Calu3 (cell line): ENCODE measurements at regions not wholly inside any gene's neighbourhood (a gene's known extent, or its start where the extent isn't known, plus 50 kb on each side); places are given as distances from the start of the nearest gene placed in this dataset.
A peak's percentile ranks its signal among the peaks of the same experiment; 100 is the strongest.

Source experiments
- BruUV-seq: library from RNA; stranded (reverse); fragments of 400-500 nt; replicated peaks from 2 replicates; lab custom pipeline; 2021; lab: Mats Ljungman, UMichigan
- CTCF ChIA-PET: fragments of 300-600 bp; sonication (Branson Sonifier 250); formaldehyde crosslinking; loops from one replicate; lab custom pipeline; 2022; ENCODE audit warnings: antibody characterized with exemption; lab: Charles Lee
- DNase-seq: peaks from one replicate; pipeline ENCODE4 v3.0.0; 2022
- H3K27ac Mint-ChIP-seq: one replicate; pipeline ENCODE4 v1.8.0; 2022; ENCODE audit warnings: mixed read lengths; ENCODE audit not compliant: unreplicated experiment
- H3K27me3 Mint-ChIP-seq: one replicate; pipeline ENCODE4 v1.8.0; 2022; ENCODE audit warnings: mixed read lengths; ENCODE audit not compliant: unreplicated experiment
- H3K36me3 Mint-ChIP-seq: one replicate; pipeline ENCODE4 v1.8.0; 2022; ENCODE audit warnings: mild to moderate bottlenecking, moderate library complexity, mixed read lengths; ENCODE audit not compliant: insufficient read depth, unreplicated experiment
- H3K4me1 Mint-ChIP-seq: one replicate; pipeline ENCODE4 v1.8.0; 2022; ENCODE audit warnings: mild to moderate bottlenecking, low read depth, mixed read lengths; ENCODE audit not compliant: unreplicated experiment
- H3K4me3 Mint-ChIP-seq: one replicate; pipeline ENCODE4 v1.8.0; 2022; ENCODE audit warnings: mild to moderate bottlenecking, low read depth, moderate library complexity, mixed read lengths; ENCODE audit not compliant: unreplicated experiment
- H3K9me3 Mint-ChIP-seq: one replicate; pipeline ENCODE4 v1.8.0; 2022; ENCODE audit warnings: low read depth, mixed read lengths; ENCODE audit not compliant: unreplicated experiment
- intact Hi-C: fragments of 100-400 bp; cut with micrococcal nuclease; formaldehyde crosslinking; loops from one replicate; pipeline ENCODE4 v1.10.0; 2022; ENCODE audit not compliant: unreplicated experiment
- TF ChIP-seq, protein P1 (sequence below): fragments of 200-600 bp; IDR thresholded peaks from one replicate; pipeline ENCODE4 v1.8.0; 2022; ENCODE audit warnings: antibody characterized with exemption; ENCODE audit not compliant: unreplicated experiment

DNA sequence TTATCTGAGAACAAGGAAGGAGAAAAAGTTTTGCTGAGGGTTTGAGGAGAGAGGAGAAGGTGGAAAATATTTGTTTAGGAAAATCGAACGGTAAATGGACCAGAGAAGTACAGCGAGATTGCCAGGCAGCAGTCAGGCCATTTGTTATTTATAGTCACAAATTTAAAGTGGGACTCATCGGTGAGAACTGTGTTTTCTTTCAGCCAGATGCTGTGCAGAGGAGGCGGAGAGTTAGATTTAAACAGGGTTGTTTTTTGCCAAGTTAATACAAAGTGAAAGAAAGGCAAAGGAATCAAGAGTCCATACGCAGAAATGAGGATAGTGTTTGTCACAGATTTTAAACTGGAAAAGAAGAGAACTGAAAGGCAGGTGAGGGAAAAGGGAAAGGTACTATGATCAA, 200.6 kb upstream of the CNOT2 start:
- TF ChIP-seq, protein P1, sequence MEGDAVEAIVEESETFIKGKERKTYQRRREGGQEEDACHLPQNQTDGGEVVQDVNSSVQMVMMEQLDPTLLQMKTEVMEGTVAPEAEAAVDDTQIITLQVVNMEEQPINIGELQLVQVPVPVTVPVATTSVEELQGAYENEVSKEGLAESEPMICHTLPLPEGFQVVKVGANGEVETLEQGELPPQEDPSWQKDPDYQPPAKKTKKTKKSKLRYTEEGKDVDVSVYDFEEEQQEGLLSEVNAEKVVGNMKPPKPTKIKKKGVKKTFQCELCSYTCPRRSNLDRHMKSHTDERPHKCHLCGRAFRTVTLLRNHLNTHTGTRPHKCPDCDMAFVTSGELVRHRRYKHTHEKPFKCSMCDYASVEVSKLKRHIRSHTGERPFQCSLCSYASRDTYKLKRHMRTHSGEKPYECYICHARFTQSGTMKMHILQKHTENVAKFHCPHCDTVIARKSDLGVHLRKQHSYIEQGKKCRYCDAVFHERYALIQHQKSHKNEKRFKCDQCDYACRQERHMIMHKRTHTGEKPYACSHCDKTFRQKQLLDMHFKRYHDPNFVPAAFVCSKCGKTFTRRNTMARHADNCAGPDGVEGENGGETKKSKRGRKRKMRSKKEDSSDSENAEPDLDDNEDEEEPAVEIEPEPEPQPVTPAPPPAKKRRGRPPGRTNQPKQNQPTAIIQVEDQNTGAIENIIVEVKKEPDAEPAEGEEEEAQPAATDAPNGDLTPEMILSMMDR, result no peak
- Mint-ChIP-seq H3K36me3 (no peaks in the 10 kb centered on the region), H3K4me3 (no peak overlapping the region), H3K27me3 (no peaks in the 10 kb centered on the region), H3K4me1 (peaks cover 40% of the 10 kb centered on the region), H3K9me3 (no peaks in the 10 kb centered on the region), H3K27ac (no peak overlapping the region)
- no peak for DNase-seq
- intact Hi-C loops, result no loop called here
- CTCF ChIA-PET, result no interaction called here
- no TSS peak for BruUV-seq

DNA sequence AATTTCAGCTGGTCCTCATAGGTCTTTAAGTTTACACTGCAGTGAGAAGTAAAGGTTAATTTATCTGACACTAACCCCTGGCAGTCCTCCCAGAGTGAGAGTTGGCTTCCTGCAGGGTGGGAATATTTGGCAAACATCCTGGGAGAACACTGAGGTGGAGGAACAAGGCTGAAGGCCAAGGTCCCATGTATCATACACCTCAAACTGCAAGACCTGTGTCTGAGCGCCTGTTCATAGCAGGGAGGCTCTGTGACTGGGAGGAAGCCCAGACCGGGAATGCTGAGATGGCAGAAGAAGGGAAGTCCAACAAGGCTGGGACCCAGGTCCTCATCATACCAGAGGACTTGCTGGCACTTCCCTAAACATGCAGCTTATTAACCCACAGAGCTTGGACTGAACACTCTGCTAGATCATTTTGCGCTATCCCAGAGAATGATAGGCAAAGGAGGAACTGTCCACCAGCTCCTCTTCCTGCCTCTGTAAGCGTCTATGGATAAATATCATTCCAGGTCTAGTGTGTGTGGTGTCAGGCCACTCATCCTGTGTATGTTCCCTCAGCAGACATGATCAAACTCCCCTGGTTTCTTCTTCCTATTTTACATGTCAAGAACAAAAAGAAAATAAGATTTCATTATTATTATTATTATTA, 199.6 kb upstream of the CNOT2 start:
- TF ChIP-seq, protein P1, result no peak
- Mint-ChIP-seq H3K27me3 (no peaks in the 10 kb centered on the region), H3K4me1 (peaks cover 45% of the 10 kb centered on the region), H3K27ac (no peak overlapping the region), H3K9me3 (no peaks in the 10 kb centered on the region), H3K36me3 (no peaks in the 10 kb centered on the region), H3K4me3 (no peak overlapping the region)
- DNase-seq, result no peak
- intact Hi-C loops, result no loop called here
- CTCF ChIA-PET, result no interaction called here
- BruUV-seq, result no TSS peak

DNA sequence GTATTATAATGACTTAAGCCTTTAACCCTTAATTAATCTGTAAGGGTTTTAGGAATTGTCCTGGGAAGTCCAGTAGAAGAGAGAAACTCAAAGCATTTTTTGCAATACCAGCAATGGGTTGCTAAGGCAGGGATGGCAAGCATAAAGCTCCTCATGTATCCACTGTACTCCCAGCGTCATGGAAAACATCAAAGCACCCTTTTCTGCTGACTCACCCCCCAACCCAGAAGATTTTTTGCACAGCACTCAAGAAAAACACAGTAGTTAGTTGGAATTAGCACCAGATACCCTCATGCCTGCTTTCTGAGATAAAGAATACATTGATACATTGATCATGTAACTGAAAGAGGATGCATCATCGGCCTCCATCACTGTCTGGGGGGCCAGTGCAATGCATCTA, 199.1 kb upstream of the CNOT2 start:
- Mint-ChIP-seq H3K27ac (no peak overlapping the region), H3K9me3 (no peaks in the 10 kb centered on the region), H3K4me3 (no peak overlapping the region), H3K27me3 (no peaks in the 10 kb centered on the region), H3K36me3 (no peaks in the 10 kb centered on the region), H3K4me1 (peaks cover 50% of the 10 kb centered on the region)
- TF ChIP-seq, protein P1, result no peak
- DNase-seq, result no peak
- intact Hi-C loops, result no loop called here
- CTCF ChIA-PET, result no interaction called here
- BruUV-seq, result no TSS peak

DNA sequence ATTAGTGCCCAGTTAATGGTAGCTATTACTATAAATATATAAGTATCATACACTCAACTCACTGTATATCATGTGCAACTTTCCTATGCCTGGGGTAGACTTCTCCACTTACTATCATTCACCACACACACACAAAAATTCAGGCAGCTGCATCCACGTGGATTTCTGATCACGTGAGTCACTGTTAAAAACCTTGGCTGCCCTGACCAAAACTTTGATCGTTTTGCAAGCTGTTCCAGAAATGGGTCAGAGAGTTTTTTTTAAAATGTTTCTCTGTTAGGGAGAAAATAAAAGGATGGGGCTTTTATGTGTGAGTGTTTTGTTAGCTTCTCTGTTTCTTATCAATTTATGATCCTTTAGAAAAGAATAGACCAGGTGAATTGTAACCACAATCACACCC, 198.2 kb upstream of the CNOT2 start:
- DNase-seq, result no peak
- H3K27ac Mint-ChIP-seq, result peak overlapping the region; percentile 15
- H3K36me3 Mint-ChIP-seq, result peaks cover 7% of the 10 kb centered on the region

More for the DNA sequence above, 198.2 kb upstream of the CNOT2 start:
- Mint-ChIP-seq H3K27me3 (no peaks in the 10 kb centered on the region), H3K9me3 (no peaks in the 10 kb centered on the region), H3K4me3 (no peak overlapping the region), H3K4me1 (peaks cover 59% of the 10 kb centered on the region)
- intact Hi-C loops, result loop anchor here (5.0 kb wide), 1 partner anchor 197 kb away; the partner anchor contains the start of gene CNOT2
- TF ChIP-seq, protein P1, result no peak
- CTCF ChIA-PET, result interaction anchor here (0.5 kb wide), 1 partner anchor 36 kb away, joined by 4 read pairs; no protein-coding TSS in a partner anchor
- no TSS peak for BruUV-seq
